Activated CD4-positive, alpha-beta T cell treated with anti-CD3 and anti-CD28 coated beads, Interleukin-2, amount 50 U/mL, for 16 hours (primary cell): ENCODE measurements at regions not wholly inside any gene's neighbourhood (a gene's known extent, or its start where the extent isn't known, plus 50 kb on each side); places are given as distances from the start of the nearest gene placed in this dataset.

Source experiments
- DNase-seq: peaks from one replicate; pipeline ENCODE4 v3.0.0-alpha.2; 2020

DNA sequence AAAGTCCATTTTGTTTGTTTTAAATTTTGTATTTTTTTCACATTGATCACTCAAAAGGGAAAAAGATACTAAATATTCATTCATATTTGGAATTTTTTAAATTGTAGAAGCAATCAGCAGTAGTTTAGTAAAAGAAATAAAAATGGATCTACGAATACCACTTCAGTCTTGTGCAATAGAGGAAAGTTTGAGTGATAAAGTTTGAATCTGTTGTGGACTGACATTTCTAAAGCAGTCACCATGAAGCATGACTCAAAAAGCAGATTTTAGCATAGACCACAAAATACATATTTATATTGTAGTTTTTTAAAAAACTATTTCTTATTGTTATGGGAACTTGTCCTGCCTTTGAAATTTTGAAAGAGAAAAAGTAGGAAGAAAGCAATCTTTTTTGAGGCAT, 520.5 kb upstream of the ZEB2 start:
- DNase-seq: no peak

DNA sequence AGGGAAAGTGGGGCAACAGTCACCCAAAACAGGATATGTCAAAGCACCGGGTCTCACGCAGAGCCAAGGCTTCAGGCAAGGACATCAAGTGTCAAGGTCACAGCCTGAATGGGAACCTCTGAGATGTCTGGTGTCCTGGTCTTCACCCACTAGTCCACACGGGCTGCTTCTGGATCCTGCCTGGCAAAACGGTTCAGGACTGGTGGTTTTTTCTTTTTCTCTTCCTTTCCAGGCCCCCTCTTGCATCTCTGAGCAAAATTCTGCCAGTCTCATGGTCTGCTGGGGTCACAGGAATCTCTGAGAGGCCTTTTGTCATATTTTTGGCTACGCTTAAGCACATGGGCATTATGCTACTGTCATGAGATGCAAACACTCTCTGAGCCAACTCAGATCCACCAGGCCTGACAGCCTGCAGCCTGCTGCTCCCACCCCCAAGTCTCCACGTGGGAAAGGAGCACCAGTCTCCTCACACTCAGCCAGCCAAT, 518.2 kb upstream of the ZEB2 start:
- DNase-seq: no peak

DNA sequence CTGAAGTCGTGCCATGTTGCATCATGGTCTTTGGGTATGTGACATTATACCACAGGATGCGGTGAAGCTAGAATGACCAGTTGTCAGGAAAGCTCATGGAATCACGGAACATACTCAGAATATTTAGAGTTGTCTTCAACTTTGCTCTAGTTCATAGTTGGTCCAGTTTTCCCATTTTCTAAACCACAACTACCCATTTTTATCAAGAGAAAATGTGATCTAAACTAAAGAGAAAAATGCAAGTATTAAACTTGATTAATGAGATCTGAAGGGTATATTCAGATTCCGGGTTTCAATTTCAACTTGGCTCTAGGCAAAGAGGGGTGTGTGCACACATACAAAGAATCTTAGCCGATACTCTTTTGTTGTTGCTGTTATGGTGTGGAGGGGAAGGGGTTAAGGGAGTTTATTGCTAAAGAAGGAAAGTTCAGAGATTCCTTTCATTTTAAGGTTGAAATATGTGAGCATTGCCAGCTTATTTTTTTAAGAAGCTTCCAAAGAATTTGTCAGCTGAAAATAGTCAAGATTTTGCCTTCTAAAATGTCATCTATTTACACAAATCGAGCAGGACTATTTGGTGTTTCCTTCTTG, 516.6 kb upstream of the ZEB2 start:
- DNase-seq: no peak

DNA sequence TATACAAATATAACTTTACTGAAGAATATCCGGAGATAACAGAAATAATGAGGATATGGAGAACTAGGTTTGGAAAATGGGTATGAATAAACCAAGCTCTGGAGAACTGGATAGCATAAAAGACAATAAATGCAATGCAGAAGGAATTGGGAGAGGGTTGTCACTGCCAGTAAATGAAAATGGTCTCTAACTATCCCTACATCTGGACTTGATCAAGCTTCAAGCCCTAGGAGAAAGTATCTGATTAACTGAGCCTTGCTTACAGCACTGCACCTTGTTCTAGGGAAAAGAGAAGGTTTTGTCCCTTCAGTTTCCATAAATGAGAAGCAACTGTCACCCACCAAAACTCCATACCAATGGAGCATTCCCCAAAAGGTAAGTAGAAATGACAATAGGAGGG, 514.6 kb upstream of the ZEB2 start:
- no peak for DNase-seq

DNA sequence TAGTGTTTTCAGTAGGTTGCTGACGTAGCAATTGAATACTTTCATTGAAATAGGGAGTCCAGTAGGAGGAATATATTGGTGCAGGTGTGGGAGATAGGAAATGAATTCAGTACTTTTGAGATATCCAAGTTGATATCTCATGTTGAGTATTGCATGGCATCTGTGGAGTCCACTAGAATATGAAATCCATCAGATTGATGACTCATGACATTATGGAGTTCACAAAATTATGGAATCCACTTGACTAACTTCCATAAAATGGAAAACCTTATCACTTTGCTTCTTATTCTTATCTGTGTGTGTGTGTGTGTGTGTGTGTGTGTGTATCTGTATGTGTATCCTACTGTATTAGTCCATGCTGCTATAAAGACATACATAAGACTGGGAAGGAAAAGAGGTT, 513.5 kb upstream of the ZEB2 start:
- no peak for DNase-seq

DNA sequence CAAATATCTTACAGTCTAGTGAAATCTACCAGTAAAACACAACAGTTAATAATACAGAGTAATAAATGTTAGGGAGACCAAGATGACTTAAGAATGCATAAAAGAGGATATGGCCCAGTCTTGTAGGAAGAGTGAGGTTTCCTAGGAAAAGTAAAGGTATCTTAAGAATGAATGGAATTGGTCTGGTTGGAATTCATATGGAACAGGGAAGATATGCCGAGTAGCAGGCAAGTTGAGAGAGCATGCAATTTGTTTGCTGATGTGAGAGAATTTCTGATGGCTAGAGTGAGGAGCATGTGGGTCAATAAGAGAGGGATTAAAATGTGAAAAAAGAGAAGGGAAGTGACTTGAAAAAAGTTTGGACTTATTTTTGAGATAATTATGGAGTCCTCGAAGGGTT, 512.9 kb upstream of the ZEB2 start:
- DNase-seq: no peak

DNA sequence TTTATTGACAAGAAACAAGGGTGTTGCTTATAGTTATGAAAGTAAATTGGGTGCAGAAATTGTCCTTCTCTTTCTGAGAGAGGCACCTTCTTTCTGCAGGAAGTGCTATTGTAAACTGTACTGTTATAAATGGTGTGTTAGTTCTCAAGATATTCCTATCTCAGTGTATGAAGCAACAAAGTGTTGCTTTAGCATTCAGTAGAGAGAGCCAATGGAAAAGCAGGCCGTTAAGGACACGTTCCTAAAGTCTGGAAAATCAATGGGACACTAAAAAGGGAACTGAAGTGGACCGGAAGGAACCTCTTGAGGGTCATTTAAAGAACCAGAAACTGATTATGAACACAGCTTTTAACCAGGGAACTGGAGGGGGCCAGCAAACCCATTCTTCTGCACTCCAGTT, 510.0 kb upstream of the ZEB2 start:
- no peak for DNase-seq

DNA sequence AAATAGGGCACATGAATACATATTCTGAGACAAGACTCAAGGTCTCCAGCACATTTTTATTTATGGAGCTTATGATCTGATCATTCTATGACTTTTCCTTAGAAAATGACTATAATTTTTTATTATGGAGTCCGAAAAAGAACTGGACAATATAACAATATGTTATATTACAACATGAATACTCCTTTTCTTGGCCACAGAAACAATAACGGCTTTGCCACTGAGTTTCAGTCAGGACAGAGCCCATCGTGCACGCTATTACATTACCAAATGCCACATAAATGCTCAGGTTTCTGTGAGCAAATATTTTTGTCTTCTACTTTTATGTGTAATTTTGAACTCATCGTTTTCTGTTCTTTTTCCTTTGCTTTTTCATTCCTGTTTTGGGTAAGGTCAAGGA, 509.2 kb upstream of the ZEB2 start:
- DNase-seq: no peak

DNA sequence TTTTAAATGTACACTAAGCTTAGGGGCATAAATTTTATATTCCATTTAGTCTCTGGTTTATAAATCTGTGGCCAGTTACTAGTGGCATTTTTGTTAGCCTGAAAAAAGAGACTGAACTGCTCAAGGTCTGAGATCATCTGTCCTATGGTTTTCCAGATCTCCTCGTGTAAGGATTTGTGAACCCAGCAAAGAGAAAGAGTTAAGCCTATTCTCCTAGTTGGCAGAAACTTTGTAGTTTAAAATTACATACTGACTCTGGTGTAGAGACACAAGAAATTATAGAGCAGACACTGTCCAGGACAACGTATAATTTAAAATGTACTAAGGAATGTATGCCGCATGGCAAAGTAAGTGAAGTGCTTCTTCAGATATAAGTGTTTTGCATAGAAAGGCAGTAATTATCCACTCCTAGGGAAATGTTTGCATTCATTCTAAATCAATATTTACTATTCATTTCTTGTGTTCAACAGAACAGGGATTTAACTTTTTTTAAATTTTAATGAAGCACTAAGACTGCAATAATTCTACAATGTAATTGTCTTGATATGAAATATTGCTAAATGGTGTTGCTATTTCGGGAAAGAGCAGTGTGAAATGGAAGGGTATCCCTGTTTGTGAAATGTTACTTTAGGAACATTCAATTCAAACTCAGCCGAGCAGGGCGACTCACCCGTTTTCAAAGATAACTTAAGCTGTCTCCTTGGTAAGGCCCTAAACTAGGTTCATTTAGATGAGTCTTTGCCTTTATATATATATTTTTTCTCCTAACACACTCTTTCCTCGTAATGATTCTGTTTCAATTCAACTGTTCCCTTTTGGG, 508.4 kb upstream of the ZEB2 start:
- no peak for DNase-seq

DNA sequence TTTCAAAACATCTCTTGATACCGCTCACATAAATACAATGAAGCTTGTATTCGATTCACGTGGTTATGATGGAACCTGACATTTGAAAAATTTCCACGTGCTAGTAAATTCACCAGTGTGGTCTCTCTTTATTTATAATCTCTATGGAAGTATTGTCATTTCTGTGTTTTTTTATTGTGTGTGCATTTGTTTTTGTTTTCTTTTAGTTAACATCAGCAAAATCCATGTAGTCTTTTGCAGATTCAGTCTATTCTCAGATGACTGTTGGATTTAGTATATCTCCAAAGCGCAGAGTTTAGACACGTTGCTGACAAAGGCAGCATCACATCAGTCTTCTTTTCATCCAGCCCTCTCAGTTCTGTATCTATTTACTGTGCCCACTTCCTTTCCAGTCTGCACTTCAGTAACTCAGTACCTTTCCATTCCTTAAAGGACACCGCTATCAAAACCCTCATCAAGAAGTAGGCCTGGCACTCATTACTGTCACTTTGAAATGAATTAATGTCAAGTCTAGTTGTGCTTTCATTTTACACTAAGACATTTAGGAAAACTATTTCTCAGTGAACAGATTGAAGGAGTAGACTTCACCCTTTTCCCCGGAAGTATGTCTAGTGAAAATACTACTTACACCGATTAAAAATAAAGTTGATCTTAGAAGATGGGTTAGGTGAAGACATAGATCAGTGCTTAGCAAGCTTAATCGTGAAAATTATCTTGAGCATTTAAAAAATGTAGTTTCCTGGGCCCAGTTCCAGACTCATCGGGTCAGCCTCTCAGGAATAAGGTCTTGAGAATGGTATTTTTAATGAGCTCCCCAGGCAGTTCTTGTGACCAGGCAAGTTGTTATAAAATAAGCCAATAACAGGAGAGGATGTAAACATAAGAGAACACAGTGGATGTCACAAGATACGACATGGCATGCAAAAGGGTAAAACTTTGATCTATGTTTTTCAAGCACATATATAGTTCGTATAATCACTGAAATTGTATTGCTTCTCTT, 506.8 kb upstream of the ZEB2 start:
- DNase-seq: no peak

DNA sequence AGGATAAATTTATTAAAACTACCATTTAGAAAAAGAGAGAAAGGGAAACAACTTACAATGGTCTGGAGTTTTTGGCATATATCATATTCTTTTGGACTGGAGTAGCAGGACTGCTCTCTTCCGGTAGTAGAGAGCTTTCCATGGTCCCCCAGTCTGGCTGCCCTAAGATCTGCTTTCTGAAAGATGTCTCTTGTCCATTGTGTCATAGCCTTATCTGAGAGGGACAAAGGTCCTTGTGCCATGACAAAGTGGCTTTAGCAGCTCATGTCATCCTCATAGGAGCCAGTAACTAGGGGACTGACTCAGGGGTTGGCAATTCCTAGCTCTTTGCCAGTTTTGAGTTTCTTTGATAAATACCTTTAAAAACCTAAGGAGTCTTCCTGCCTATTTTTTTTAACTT, 505.5 kb upstream of the ZEB2 start:
- no peak for DNase-seq

DNA sequence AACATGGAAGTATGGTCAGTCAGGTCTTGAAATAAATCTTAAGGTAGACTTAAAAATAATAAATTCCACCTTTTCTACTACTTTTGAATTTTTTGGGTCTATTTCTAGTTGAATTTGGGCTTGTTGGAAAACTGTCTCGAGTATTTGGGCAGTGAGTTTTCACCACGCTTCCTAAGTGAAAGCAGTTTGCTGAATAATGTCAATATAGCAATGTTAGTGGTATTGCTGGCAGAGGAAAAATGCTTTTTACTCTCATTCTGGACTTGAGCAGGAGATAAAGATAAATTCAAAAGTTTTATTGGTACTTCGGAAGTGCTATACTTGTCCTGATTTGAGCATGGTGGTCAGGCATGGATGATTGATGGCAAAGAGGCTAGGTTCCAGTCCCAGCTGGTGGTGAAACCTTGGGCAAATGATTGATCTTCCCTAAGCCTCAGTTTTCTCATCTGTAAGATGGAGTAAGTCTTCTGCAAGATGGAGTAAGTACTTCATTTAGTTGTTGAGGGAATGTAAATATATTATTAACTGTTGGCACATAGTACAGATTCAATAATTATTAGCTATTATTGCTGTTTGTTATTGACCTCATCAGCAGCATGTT, 503.5 kb upstream of the ZEB2 start:
- no peak for DNase-seq

DNA sequence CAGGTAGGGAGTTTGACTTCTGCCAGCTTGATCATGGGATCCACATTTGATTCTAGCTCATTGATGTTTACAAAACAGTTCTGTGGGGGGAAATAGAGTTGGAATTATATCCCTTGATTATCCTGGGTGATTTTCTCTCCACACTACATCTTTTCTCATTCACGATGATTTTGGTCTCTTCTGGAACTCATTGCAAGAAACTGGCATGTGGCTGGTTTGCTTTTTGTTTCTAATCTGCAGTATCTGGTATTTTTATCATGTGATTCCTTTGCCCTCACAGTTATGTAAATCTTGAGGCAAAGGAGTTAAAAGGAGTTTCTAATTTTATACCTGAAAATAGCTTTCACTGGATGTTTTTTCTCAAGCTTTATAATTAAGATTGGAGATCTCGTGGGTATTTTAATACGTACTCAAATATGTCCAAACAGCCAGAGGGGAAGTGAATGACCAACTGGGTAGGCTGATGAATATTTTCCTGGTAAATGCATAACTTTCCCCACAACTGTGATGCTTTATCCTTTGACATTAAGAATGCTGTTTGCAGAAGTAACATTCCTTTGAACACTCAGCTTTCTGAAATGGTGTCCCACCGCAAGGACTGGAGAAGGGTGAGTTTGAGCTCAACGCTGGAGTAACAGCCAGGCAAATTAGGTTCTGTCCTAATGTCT, 502.9 kb upstream of the ZEB2 start:
- DNase-seq: no peak

DNA sequence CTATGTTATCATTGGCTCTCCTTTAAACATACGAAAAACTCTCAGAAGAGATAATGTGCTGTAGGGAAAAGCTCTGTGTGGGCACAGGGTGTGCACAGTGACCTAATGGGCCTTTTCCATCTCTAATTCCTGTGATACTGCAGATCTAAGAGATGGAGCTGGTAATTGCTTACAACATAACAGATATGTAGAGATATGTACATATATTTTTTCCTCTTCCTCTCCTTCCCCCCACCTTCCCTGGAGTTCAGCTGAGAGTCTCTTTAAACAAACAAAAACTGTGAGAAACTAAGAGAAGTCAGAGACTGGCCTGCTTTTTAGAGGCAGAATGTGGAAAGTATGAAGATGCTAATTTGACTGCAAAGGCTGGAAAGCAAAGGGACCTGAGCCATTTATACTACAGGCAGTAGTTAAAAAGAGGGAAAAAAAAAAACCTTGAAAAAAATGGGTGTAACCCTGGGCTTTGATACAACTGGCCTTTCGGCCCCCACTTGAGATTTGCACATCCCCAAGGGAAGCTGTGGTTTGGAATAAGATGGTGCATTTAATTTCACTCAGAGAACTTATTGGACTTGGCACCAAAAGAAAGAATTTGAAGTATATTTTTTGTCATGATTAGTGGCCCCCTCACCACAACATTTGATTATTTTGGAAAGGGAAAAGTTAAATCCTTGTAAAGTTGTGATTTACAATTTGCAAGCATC, 502.2 kb upstream of the ZEB2 start:
- DNase-seq: no peak

DNA sequence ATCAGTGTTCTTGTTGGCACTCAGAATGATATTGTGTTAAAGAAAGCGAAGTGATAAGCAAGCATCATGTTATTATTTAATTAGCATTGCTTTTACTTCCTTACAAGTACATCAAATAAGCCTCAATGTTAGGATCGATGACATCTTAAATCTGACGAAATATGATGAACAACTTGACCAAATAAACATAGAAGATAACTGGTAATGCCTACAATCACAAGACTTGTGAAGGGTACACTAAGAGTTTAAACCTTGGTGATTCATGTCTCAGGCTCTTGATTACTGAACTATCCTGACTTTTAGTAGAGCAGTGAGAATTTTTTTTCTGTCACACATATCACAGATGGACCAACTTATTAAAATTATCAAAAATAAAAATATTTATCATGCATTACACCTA, 500.8 kb upstream of the ZEB2 start:
- no peak for DNase-seq

DNA sequence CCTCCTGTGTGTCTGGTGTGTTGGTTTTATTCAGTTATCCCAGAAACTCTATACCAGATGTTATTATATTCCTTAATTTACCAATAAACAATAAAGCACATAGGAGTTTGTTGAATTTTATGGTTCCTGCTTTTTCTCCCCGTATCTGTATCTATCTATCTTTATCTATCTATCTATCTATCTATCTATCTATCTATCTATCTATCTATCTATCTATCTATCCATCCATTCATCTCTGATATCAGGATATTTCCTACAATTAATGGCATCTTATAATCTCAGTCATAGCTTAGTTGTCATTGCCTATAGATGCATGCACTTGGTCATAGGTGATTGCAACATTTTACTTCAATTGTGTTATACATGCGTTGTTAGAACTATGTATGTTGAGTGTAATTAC, 500.2 kb upstream of the ZEB2 start:
- no peak for DNase-seq

DNA sequence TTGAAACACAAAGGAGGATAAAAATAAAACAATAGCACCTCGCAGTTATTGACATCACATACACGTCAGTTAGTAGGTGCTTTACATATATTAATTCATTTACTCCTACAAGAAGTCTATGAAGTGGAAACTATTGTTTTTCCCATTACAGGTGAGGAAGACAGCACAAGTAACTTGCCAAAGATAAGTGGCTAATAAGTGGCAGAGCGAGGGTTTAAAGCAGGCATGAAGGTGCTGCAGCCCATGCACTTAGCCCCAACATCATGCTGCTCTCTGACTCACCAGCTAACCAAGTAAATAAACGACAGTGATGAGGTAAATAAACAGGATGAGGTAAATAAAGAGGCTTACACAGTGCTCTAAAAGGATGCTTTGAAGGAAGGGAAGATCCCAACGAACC, 498.6 kb upstream of the ZEB2 start:
- no peak for DNase-seq

DNA sequence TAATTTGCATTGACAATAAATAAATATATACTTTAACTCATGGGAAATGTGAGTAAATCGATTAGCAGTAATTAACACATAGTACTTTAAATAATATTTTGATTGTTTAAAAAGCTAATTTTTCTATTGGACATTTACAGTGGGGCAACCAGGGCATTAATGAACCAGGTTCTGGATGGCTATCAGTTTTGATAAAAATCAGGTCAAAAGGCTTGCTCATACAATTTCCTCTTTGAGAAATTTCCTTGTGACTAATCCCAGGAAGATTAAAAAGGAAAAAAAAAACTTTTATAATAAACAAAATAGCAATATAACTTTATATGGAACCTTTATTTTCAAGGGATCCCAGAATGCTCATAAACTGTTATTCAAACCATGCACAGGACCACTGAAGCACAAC, 497.2 kb upstream of the ZEB2 start:
- no peak for DNase-seq

DNA sequence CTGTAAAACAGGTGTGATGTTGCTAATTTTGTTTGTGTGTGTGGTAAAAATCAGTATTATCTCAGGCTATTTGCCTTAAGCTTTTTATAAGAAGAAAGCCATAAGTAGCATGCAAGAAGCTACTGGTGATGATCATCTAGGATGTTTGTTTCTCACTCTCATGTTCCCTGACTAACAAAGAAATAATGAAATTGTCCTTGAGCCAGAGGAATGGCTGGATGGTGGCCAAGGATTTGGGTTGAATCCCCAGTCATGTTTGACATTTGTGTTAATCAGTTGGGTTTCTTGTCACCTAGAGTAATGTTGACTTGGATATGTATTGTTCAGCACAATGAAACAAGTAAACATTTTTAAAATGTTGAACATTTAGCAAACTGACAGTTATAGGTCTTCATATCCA, 496.8 kb upstream of the ZEB2 start:
- no peak for DNase-seq

DNA sequence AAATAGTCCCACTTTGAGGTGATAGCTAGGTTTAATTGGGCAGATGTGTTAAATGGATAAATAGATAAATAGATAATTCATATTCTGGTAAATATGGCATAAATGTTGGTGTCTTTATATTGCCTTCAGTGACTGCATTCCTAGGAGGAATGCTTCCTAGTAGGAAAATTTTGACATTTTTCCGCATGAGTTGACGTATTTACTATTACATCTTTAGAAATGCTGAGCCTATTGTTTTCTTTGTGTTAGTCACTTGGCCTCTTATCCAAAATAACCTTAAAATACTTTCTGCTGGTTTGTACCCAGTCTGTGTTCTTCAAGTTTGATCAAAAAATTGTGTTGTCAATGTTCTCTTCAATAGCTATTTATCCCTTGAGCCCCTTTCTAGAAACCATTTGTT, 495.6 kb upstream of the ZEB2 start:
- no peak for DNase-seq

DNA sequence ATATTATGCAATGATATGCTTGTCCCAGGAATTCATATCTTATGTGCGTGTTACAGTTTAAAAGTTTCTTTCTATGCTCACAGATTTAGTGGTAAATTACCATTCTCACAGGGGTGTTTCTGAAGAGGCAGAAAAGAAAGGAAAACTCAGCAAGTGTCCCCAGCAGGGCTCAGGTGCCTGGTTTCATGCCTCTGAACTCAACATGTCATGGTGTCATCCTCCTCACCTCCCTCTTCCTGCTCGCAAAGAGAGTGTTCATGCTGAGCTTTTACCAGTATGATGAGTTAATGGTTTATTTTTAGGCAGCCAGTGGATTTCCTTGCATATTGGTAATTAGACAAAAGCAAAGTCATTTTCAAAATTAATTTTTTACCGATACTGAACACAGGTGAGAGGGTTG, 492.9 kb upstream of the ZEB2 start:
- DNase-seq: no peak

DNA sequence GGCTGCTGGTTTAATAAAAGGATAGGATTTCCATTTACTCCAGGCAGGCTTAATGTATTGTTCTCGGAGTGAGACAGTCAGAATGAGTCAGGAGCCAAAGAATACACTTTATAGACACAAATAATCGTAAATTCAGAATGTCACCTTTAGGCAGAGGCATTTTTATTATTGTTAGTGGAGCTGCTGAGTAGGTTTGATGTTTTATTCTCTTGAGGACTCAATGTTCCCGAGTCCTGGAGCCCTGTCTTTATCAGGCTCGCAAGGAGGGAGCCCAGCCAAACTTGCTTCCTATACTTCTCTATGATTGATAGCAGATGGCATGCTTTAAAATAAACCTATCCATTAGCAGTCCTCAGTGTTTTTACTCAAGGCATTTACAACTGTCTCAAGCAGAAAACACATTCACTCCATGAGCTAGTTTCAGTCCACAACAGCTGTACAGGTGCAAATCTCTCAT, 492.3 kb upstream of the ZEB2 start:
- no peak for DNase-seq
